ENCODE measurements at regions not wholly inside any gene's neighbourhood (a gene's known extent, or its start where the extent isn't known, plus 50 kb on each side); places are given as distances from the start of the nearest gene placed in this dataset.
A peak's percentile ranks its signal among the peaks of the same experiment; 100 is the strongest.

DNA sequence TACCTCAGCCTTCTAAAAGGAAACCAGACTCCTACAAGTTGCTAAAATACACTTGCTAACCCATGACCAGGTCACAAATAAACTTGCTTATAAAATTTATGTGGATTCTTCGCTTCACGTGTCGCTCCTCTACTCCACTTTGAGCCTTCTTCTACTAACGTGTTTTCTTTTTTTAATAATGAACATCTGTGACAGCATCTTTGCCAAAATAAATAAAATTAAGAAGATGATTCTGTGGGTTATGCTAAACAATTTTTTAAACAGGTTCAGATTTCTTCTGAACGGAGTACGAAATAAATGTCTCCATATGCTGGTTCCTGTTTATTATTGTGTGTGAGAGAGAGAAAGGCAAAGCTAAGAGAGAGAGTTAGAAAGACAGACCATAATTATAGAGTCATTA lies 735.8 kb downstream of the LTN1 start:
- no peak overlapping the region for H3K27ac ChIP-seq

DNA sequence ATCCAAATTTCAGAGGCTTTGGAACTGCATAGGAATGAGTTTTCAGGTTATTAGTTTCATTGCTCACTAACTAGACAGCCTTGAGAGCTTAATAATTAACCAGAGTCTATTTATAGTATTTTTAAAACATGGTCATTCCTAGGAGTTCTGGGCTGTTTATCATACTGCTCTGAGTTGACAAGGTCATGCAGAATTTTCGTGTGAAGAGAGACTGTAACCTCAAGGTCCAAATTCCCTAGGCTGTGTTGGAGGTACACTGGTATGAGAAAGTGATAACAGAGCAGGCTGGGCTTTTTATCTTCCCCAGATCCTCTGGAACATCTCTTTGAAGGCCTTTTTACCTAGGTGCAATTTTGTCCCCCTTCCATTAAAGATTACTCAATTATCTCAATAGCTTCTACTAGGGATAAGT lies 736.3 kb downstream of the LTN1 start:
- no peaks in the 10 kb centered on the region for H3K27me3 ChIP-seq
- H3K36me3 ChIP-seq: no peaks in the 10 kb centered on the region
- no peak overlapping the region for H3K4me3 ChIP-seq
- no peak for DNase-seq
- H3K27ac ChIP-seq: no peak overlapping the region
- no peaks in the 10 kb centered on the region for H3K9me3 ChIP-seq (replicated peaks)
- peaks cover 10% of the 10 kb centered on the region for H3K4me1 ChIP-seq

More for the DNA sequence above, 735.8 kb downstream of the LTN1 start:
- peaks cover 10% of the 10 kb centered on the region for H3K4me1 ChIP-seq
- no peaks in the 10 kb centered on the region for H3K36me3 ChIP-seq
- DNase-seq: no peak
- no peaks in the 10 kb centered on the region for H3K9me3 ChIP-seq (replicated peaks)
- H3K4me3 ChIP-seq: no peak overlapping the region
- H3K27me3 ChIP-seq: no peaks in the 10 kb centered on the region

DNA sequence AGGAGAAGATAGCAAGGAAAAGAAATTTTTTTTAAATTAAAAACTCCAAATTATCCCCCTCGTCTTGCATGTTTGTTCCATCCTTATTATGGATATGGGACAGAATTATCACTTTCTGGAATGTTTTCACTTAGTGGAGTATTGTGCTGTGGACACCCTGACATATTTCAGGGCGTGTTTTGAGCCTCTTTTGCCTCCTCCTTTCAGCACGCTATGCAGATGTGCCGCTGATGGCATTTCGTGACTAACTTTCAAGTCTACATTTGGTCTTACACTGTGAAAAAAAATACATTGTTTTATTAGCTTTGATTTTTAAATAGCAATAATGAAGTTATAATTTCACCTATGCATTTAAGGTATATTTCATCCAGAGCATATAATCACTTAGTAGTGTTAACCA lies 738.7 kb downstream of the LTN1 start:
- H3K9me3 ChIP-seq (replicated peaks): no peaks in the 10 kb centered on the region
- peaks cover 10% of the 10 kb centered on the region for H3K4me1 ChIP-seq
- H3K27ac ChIP-seq: peak overlapping the region; percentile 80
- DNase-seq: no peak
- H3K4me3 ChIP-seq: no peak overlapping the region
- no peaks in the 10 kb centered on the region for H3K27me3 ChIP-seq
- no peaks in the 10 kb centered on the region for H3K36me3 ChIP-seq

DNA sequence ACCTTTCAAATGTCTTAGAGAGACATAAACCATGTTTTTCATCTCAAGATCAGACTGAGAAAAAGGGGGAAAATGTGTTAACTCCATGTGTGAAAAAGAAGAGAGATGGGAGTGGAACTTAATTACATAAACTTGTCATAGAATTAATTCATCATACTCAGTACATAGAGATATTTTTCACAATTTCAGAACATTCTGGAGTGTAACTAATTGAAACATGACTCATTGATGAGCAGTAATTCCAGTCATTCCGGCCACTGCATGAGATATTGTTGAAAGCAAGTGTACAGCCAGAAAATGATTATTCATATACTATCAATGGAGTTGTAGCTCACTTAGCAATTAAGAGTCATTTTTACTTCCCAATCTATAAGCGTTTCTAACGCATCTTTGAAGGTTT lies 739.3 kb downstream of the LTN1 start:
- no peaks in the 10 kb centered on the region for H3K9me3 ChIP-seq (replicated peaks)
- H3K27ac ChIP-seq: peak overlapping the region; percentile 80
- H3K4me3 ChIP-seq: no peak overlapping the region
- DNase-seq: peak; percentile 11 to 44
- H3K27me3 ChIP-seq: no peaks in the 10 kb centered on the region
- no peaks in the 10 kb centered on the region for H3K36me3 ChIP-seq
- peaks cover 10% of the 10 kb centered on the region for H3K4me1 ChIP-seq

DNA sequence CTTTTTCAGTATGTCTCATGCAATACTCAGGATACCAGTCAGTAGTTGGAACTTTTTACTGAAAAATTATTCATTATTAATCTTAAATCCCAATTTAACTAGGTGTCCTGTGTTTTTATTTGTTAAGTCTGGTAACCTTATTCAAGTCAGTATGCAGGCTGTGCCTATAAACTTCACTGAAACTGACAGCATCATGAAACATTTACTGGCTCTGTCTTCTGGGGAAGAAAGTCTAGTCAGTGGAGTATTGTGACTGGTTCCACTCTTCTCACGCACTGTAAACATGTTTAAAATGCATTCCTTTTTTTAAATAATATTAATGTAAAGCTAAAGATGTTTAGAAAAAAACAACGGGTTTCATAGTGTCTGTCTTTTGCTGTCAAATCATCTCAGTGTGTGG lies 739.7 kb downstream of the LTN1 start:
- no peaks in the 10 kb centered on the region for H3K27me3 ChIP-seq
- no peak for DNase-seq
- H3K9me3 ChIP-seq (replicated peaks): no peaks in the 10 kb centered on the region
- H3K27ac ChIP-seq: peak overlapping the region; percentile 80
- no peak overlapping the region for H3K4me3 ChIP-seq
- H3K36me3 ChIP-seq: no peaks in the 10 kb centered on the region
- peaks cover 10% of the 10 kb centered on the region for H3K4me1 ChIP-seq

DNA sequence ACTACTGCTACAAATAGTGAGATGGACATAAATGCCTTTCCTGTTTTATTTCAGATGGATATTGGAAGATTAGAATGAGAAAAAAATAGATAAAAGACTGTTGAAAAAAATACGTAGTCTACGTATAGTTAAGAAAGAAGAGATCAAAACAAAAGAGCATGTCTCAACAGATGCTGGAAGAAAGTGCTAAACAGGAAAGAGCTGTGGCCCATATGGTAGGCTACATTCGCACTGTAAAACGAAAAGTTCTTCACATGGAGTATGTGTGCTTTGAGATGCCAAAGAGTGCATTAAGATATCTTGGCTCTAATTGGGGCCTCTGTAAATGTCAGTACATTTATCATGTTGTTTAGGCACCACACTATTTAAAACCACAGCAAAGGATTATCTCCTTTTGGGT lies 741.7 kb downstream of the LTN1 start:
- DNase-seq: no peak
- Histone ChIP-seq H3K4me3 (no peak overlapping the region), H3K4me1 (peaks cover 10% of the 10 kb centered on the region), H3K27ac (no peak overlapping the region), H3K36me3 (no peaks in the 10 kb centered on the region), H3K27me3 (no peaks in the 10 kb centered on the region), H3K9me3 (replicated peaks) (no peaks in the 10 kb centered on the region)

DNA sequence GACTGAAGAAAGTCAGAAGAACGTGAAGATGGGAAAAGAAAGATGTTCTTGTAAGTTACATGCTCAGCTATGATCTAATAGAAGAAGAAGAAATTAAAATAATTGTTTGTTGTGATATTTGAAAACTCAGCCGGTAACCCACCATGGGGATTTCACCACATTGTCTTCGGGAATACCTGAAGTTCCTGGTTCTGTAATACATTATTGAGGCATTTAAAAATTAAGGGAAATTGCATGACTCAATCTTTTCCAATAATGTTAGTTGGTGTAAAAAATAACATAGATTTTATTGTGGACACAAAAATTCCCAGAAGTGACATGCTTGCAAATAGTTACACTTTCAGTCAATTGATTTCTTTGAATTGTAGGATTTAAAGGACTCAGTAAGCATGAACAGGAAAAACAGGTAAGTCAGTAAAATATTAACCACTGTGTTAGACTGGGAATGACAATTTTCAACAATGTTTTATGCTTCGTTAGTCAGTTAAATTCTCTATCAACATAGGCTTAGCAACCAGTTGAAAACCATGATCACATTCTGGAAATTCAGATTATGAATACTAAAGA lies 745.1 kb downstream of the LTN1 start:
- Histone ChIP-seq H3K4me1 (no peaks in the 10 kb centered on the region), H3K36me3 (no peaks in the 10 kb centered on the region), H3K4me3 (no peak overlapping the region), H3K27me3 (no peaks in the 10 kb centered on the region), H3K27ac (no peak overlapping the region), H3K9me3 (replicated peaks) (no peaks in the 10 kb centered on the region)
- no peak for DNase-seq

DNA sequence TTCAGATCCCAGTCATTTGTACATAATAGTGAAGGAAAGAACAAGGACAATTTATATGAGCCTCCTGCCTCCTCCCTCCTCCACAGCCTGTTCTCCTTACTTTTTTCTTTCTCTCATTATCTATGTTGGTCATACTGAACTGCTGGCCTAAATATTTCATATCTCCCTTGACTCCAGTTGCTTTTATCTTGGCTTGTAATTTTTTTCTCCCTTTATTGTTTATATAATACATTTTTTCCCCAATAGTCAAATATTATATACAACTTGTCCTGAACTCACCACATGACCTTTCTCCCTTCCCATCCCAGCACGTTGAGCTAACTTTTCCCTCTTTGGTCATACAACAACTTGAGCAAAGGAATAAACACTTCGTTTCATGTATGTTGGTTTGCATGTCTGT lies 752.1 kb downstream of the LTN1 start:
- H3K9me3 ChIP-seq (replicated peaks): no peaks in the 10 kb centered on the region; the same call in 1 of the 2 replicates
- H3K27ac ChIP-seq: no peak overlapping the region
- no peaks in the 10 kb centered on the region for H3K36me3 ChIP-seq
- no peaks in the 10 kb centered on the region for H3K27me3 ChIP-seq
- no peaks in the 10 kb centered on the region for H3K4me1 ChIP-seq
- DNase-seq: no peak
- no peak overlapping the region for H3K4me3 ChIP-seq

DNA sequence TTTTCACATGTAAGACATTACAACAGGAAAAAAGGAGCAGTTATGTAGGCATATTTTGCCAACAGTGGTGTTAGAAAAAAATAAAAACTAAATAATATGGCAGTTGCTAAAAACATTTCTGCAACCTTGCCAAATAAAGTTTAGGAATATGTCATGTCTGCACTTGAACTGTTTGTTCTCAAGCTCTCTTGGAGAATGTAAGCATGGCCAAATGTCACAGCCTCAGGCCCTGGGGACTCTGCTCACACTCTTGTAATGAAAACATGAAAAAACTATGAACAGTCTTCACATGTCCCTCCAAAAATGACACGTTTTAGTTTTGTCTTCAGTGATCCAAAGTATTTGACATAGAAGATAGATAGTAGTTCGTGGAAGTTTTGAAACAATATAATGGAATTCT lies 753.3 kb downstream of the LTN1 start:
- H3K27ac ChIP-seq: no peak overlapping the region
- H3K36me3 ChIP-seq: no peaks in the 10 kb centered on the region
- DNase-seq: no peak
- no peaks in the 10 kb centered on the region for H3K27me3 ChIP-seq
- no peaks in the 10 kb centered on the region; the same call in 1 of the 2 replicates for H3K9me3 ChIP-seq (replicated peaks)
- H3K4me3 ChIP-seq: no peak overlapping the region
- H3K4me1 ChIP-seq: no peaks in the 10 kb centered on the region

DNA sequence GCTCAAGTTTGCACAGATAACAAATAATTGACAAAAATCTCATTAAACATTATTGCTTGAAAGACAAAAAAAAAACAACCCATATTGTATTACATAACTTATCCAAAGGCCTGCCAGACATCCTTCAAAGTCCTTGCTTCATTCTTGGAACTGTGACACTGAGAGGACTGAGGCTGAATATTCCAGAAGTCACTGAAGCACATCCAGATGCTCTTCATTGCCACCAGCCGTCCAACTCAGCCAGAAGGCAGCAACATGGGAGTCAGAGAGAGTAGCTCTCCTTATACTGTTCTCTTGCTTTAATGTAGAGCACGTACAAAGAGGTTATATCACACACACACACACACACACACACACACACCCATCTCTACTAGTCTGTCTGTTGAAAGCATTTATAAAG lies 755.0 kb downstream of the LTN1 start:
- H3K27me3 ChIP-seq: no peaks in the 10 kb centered on the region
- H3K27ac ChIP-seq: no peak overlapping the region
- no peaks in the 10 kb centered on the region; the same call in 1 of the 2 replicates for H3K9me3 ChIP-seq (replicated peaks)
- H3K4me3 ChIP-seq: no peak overlapping the region
- no peak for DNase-seq
- no peaks in the 10 kb centered on the region for H3K36me3 ChIP-seq
- no peaks in the 10 kb centered on the region for H3K4me1 ChIP-seq

DNA sequence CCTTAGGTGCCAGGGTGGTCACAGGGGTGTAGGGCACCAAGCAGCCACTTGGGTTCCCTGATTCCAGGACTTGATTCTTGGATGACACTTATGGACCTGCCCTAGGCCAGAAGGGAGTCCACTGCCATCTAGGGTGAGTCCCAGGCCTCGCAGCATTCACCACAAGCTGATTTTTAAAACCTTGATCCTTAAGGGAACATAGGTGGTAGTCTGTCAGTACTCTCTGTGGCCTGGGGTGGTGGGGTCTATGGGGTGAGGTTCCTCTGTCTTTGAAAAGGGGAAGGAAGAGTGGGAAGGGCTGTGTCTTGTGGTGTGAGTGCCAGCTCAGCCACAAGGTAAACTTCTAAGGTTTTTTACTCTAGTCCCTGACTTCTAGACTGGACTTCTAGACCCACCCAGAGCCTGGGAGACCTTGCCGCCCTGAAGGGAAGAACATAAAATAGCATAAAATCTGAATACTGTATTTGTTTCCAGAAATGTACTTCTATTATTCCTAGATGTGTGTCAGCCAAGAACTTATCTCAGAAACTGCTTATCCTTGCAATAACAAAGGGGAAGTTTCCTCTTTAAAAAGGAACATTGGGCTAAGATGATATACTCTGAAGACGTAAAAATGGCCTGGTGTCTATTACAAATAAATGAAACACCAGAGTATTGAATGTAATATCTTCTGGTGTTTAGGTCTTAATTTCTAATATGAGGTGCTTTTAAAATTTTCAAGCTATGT lies 757.3 kb downstream of the LTN1 start:
- no peaks in the 10 kb centered on the region for H3K9me3 ChIP-seq (replicated peaks)

DNA sequence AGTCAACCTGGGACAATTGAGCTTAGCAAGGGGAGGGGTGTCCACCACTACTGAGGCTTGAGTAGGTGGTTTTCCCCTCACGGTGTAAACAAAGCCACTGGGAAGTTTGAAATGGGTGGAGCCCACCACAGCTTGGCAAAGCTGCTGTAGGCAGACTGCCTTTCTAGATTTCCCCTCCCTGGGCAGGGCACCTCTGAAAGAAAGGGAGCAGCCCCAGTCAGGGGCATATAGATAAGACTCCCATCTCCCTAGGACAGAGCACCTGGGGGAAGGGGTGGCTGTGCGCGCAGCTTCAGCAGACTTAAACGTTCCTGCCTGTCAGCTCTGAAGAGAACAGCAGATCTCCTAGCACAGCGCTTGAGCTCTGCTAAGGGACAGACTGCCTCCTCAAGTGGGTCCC lies 758.4 kb downstream of the LTN1 start:
- DNase-seq: no peak
- Histone ChIP-seq H3K4me3 (no peak overlapping the region), H3K27me3 (no peaks in the 10 kb centered on the region), H3K27ac (no peak overlapping the region), H3K9me3 (replicated peaks) (no peaks in the 10 kb centered on the region), H3K36me3 (no peaks in the 10 kb centered on the region), H3K4me1 (no peaks in the 10 kb centered on the region)

More for the DNA sequence above, 757.3 kb downstream of the LTN1 start:
- no peaks in the 10 kb centered on the region for H3K27me3 ChIP-seq
- no peak overlapping the region for H3K27ac ChIP-seq
- no peaks in the 10 kb centered on the region for H3K4me1 ChIP-seq
- DNase-seq: no peak
- no peaks in the 10 kb centered on the region for H3K36me3 ChIP-seq
- H3K4me3 ChIP-seq: no peak overlapping the region

DNA sequence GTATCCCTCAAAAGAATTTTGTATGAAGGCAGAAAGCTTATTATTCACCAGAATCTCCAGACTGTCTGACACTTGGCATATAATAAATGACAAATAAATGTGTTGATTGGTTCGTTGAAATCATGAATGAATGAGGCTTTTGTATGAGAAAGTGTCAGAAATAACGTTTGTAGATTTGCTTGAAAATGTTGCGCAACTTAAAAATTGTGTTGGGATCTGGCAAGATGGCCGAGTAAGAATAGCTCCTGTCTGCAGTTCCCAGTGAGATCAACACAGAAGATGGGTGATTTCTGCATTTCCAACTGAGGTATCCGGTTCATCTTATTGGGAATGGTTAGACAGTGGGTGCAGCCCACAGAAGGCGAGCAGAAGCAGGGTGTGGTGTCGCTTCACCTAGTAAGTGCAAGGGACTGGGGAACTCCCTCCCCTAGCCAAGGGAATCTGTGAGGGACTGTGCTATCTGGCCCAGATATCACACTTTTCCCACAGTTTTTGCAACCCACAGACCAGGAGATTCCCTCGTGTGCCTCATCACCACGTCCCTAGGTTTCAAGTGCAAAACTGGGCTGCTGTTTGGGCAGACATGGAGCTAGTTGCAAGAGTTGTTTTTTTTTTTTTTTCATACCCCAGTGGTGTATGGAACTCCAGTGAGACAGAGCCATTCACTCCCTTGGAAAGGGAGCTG lies 759.0 kb downstream of the LTN1 start:
- H3K9me3 ChIP-seq (replicated peaks): no peaks in the 10 kb centered on the region
- H3K4me1 ChIP-seq: no peaks in the 10 kb centered on the region
- H3K27me3 ChIP-seq: no peaks in the 10 kb centered on the region
- H3K36me3 ChIP-seq: no peaks in the 10 kb centered on the region
- H3K27ac ChIP-seq: no peak overlapping the region
- no peak for DNase-seq
- no peak overlapping the region for H3K4me3 ChIP-seq

DNA sequence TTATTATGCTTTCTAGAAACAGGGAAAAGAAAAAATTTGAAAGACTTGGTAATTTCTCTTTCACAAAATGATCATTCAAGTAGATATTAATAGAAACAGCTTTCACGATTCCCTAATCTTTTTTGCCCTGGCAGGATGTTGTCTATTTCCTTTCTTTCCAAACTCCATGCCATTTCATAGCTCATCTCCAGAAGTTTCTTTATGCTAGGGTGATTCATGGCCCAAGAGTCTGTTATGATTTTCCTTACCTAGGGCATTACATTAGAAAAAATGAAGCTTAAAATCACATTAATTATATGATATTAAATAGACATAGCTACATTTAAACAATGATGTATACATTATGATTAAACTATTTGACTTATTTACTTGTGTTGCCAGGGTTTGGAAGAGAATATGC lies 762.1 kb downstream of the LTN1 start:
- no peaks in the 10 kb centered on the region for H3K36me3 ChIP-seq
- no peak overlapping the region for H3K4me3 ChIP-seq
- DNase-seq: no peak
- no peaks in the 10 kb centered on the region for H3K9me3 ChIP-seq (replicated peaks)
- H3K4me1 ChIP-seq: no peaks in the 10 kb centered on the region
- no peak overlapping the region for H3K27ac ChIP-seq
- no peaks in the 10 kb centered on the region for H3K27me3 ChIP-seq

DNA sequence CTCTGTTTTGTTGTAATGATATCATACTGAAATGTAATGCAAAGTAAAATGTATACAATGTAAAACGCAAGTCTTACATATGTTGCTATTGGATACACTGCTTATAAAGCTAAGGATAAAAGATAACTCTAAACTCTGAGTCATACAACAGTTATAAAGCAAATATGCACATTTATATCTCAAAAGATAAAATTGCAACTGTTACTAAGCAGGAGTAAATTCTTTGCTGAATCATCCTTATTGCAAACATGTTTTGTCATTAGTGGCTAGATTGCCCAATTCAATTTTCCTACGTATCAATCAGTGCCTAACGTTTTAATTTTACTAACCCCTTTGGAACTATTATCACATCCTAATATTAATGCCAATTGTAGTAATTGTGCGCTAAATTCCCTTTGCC lies 762.9 kb downstream of the LTN1 start:
- no peak for DNase-seq

More for the DNA sequence above, 762.9 kb downstream of the LTN1 start:
- Histone ChIP-seq H3K27ac (no peak overlapping the region), H3K4me3 (no peak overlapping the region), H3K4me1 (no peaks in the 10 kb centered on the region), H3K9me3 (replicated peaks) (no peaks in the 10 kb centered on the region), H3K36me3 (no peaks in the 10 kb centered on the region), H3K27me3 (no peaks in the 10 kb centered on the region)
